H1 (cell line): ENCODE measurements at regions not wholly inside any gene's neighbourhood (a gene's known extent, or its start where the extent isn't known, plus 50 kb on each side); places are given as distances from the start of the nearest gene placed in this dataset.

Source experiments
- CTCF ChIA-PET: fragments of 300-600 bp; sonication (Branson Sonifier 250); formaldehyde crosslinking; loops from one replicate; lab custom pipeline; 2021; ENCODE audit not compliant: partially characterized antibody; lab: Charles Lee
- POLR2A ChIA-PET: fragments of 300-600 bp; sonication (Branson Sonifier 250); formaldehyde crosslinking; loops from one replicate; lab custom pipeline; 2021; ENCODE audit warnings: inconsistent platforms; ENCODE audit not compliant: partially characterized antibody; lab: Charles Lee
- DNase-seq, 2 experiments: peaks; one replicate each; pipeline versions ENCODE4 v3.0.0 to v3.0.0-alpha.2; 2010 to 2022; ENCODE audit warnings: low spot score in 2 of 2, low read depth in 1 of 2, mixed read lengths in 1 of 2
- FAIRE-seq: peaks from 2 replicates; lab custom pipeline; 2011; peaks lifted over from hg19 to GRCh38; lab: Jason Lieb, UNC
- H2AFZ ChIP-seq: 2 replicates; pipeline ENCODE4 v1.8.1; 2012; ENCODE audit warnings: low read length, inconsistent platforms
- H2AK5ac ChIP-seq: 2 replicates; pipeline ENCODE4 v1.6.1; 2013; ENCODE audit warnings: low read depth, low read length
- H2BK120ac ChIP-seq: replicated peaks from 2 replicates; pipeline ENCODE3; 2013; ENCODE audit warnings: low read depth, low read length, inconsistent platforms
- H2BK12ac ChIP-seq: 2 replicates; pipeline ENCODE4 v1.6.1; 2013; ENCODE audit warnings: low read depth, low read length
- H2BK15ac ChIP-seq: 2 replicates; pipeline ENCODE4 v1.6.1; 2013; ENCODE audit warnings: low read length
- H2BK20ac ChIP-seq: 2 replicates; pipeline ENCODE4 v1.6.1; 2013; ENCODE audit warnings: low read length
- H2BK5ac ChIP-seq: 2 replicates; pipeline ENCODE4 v1.6.1; 2013; ENCODE audit warnings: low read depth, low read length
- H3K14ac ChIP-seq: 2 replicates; pipeline ENCODE4 v1.6.1; 2013; ENCODE audit warnings: inconsistent platforms; ENCODE audit not compliant: insufficient read length
- H3K18ac ChIP-seq: 2 replicates; pipeline ENCODE4 v1.6.1; 2013; ENCODE audit warnings: low read length; ENCODE audit errors: extremely low read depth
- H3K23ac ChIP-seq: 2 replicates; pipeline ENCODE4 v1.6.1; 2013; ENCODE audit warnings: inconsistent platforms; ENCODE audit not compliant: insufficient read length
- H3K23me2 ChIP-seq: 2 replicates; pipeline ENCODE4 v1.6.1; 2013; ENCODE audit warnings: low read depth, low read length
- H3K27ac ChIP-seq: 2 replicates; pipeline ENCODE4 v1.6.1; 2011; ENCODE audit warnings: low read depth, low read length, inconsistent platforms
- H3K27me3 ChIP-seq, 4 experiments: replicated peaks in 1 of 4; 1 replicate in 1 of 4; 2 replicates in 3 of 4; pipeline versions ENCODE4 v1.6.1 to v1.8.1; 2011 to 2013; ENCODE audit warnings: low read length in 3 of 4, mild to moderate bottlenecking in 3 of 4, inconsistent platforms in 2 of 4, mixed read lengths in 2 of 4, moderate library complexity in 1 of 4; ENCODE audit not compliant: control insufficient read depth in 3 of 4, insufficient read depth in 3 of 4; ENCODE audit errors: extremely low read depth in 1 of 4
- H3K36me3 ChIP-seq, 4 experiments: 2 replicates each; pipeline versions ENCODE4 v1.6.1 to v1.8.1; 2011 to 2013; ENCODE audit warnings: mild to moderate bottlenecking in 4 of 4, low read length in 3 of 4, moderate library complexity in 2 of 4, control low read depth in 1 of 4, inconsistent platforms in 1 of 4; ENCODE audit not compliant: insufficient read depth in 4 of 4, control insufficient read depth in 2 of 4
- H3K4ac ChIP-seq: replicated peaks from 2 replicates; pipeline ENCODE3; 2013; ENCODE audit warnings: low read length, low read depth, mixed read lengths, inconsistent platforms; ENCODE audit not compliant: insufficient read length
- H3K4me1 ChIP-seq, 4 experiments: replicated peaks in 1 of 4; 1 replicate in 1 of 4; 2 replicates in 3 of 4; pipeline versions ENCODE4 v1.6.1 to v1.8.1; 2011 to 2013; ENCODE audit warnings: low read length in 3 of 4, inconsistent platforms in 2 of 4, mixed read lengths in 1 of 4; ENCODE audit not compliant: insufficient read depth in 4 of 4, control insufficient read depth in 3 of 4
- H3K4me2 ChIP-seq, 2 experiments: 2 replicates each; pipeline versions ENCODE4 v1.6.1 to v1.8.1; 2011 to 2013; ENCODE audit warnings: low read depth in 2 of 2, low read length in 2 of 2, control low read depth in 1 of 2, inconsistent platforms in 1 of 2, mild to moderate bottlenecking in 1 of 2; ENCODE audit not compliant: insufficient read depth in 1 of 2
- H3K4me3 ChIP-seq, 4 experiments: fragments of 200-600, 300-600 bp in 1 of 4; sonication (generic), shearing (Covaris generic), sonication (Bioruptor Twin) in 1 of 4; 2 replicates each; pipeline versions ENCODE4 v1.5.1 to v1.8.1; 2011 to 2016; ENCODE audit warnings: low read length in 4 of 4, low read depth in 3 of 4, control low read depth in 2 of 4, inconsistent platforms in 2 of 4, mild to moderate bottlenecking in 2 of 4, mixed read lengths in 1 of 4, moderate library complexity in 1 of 4; ENCODE audit not compliant: insufficient read depth in 2 of 4; ENCODE audit errors: extremely low read depth in 1 of 4
- H3K56ac ChIP-seq: replicated peaks from 2 replicates; pipeline ENCODE3; 2013; ENCODE audit warnings: low read depth, mild to moderate bottlenecking, mixed read lengths, low read length, inconsistent platforms; ENCODE audit not compliant: insufficient read length
- H3K79me1 ChIP-seq: 2 replicates; pipeline ENCODE4 v1.6.1; 2013; ENCODE audit warnings: low read depth, low read length, control low read depth
- H3K79me2 ChIP-seq, 2 experiments: 2 replicates each; pipeline versions ENCODE4 v1.6.1 to v1.8.1; 2012 to 2013; ENCODE audit warnings: low read length in 2 of 2, mild to moderate bottlenecking in 2 of 2, inconsistent platforms in 1 of 2; ENCODE audit not compliant: insufficient read depth in 2 of 2, control insufficient read depth in 1 of 2
- H3K9ac ChIP-seq, 4 experiments: replicated peaks in 1 of 4; 1 replicate in 1 of 4; 2 replicates in 3 of 4; pipeline versions ENCODE4 v1.6.1 to v1.8.1; 2011 to 2013; ENCODE audit warnings: low read depth in 3 of 4, low read length in 3 of 4, control low read depth in 2 of 4, mild to moderate bottlenecking in 2 of 4, moderate library complexity in 2 of 4, inconsistent platforms in 1 of 4; ENCODE audit errors: extremely low read depth in 1 of 4
- H3K9me3 ChIP-seq, 2 experiments: 2 replicates each; pipeline versions ENCODE4 v1.6.1 to v1.8.1; 2012 to 2013; ENCODE audit warnings: mild to moderate bottlenecking in 2 of 2, moderate library complexity in 2 of 2, control low read depth in 1 of 2, inconsistent platforms in 1 of 2, low read depth in 1 of 2, low read length in 1 of 2, mixed read lengths in 1 of 2; ENCODE audit not compliant: insufficient read depth in 2 of 2
- H4K20me1 ChIP-seq, 2 experiments: replicated peaks in 1 of 2; 2 replicates each; pipeline versions ENCODE3 to v1.8.1; 2011 to 2013; ENCODE audit warnings: inconsistent platforms in 2 of 2, low read length in 2 of 2, mild to moderate bottlenecking in 1 of 2; ENCODE audit not compliant: insufficient read depth in 2 of 2, control insufficient read depth in 1 of 2
- H4K5ac ChIP-seq: 2 replicates; pipeline ENCODE4 v1.6.1; 2013; ENCODE audit warnings: low read length, low read depth, mixed read lengths, inconsistent platforms; ENCODE audit not compliant: insufficient read length
- H4K8ac ChIP-seq: 2 replicates; pipeline ENCODE4 v1.8.0; 2013; ENCODE audit warnings: mild to moderate bottlenecking, moderate library complexity, low read length, inconsistent platforms; ENCODE audit not compliant: insufficient read depth; ENCODE audit errors: extremely low read depth
- H4K91ac ChIP-seq: replicated peaks from 2 replicates; pipeline ENCODE3; 2013; ENCODE audit warnings: low read length, mixed read lengths, inconsistent platforms; ENCODE audit not compliant: insufficient read length
- E2F6 ChIP-seq: IDR thresholded peaks from 2 replicates; pipeline ENCODE4 v1.6.1; 2012; ENCODE audit warnings: inconsistent platforms
- KDM5A ChIP-seq: fragments of 200-600 bp; IDR thresholded peaks from 2 replicates; pipeline ENCODE4 v1.7.1; 2012; ENCODE audit warnings: mild to moderate bottlenecking, low read length, inconsistent platforms, mixed read lengths
- SAP30 ChIP-seq: fragments of 300-600 bp; sonication (generic); IDR thresholded peaks from 2 replicates; pipeline ENCODE4 v1.7.1; 2012; ENCODE audit warnings: low read length, moderate library complexity, mild to moderate bottlenecking, inconsistent platforms; ENCODE audit not compliant: insufficient read depth, insufficient replicate concordance
- TEAD4 ChIP-seq: IDR thresholded peaks from 2 replicates; pipeline ENCODE4 v1.6.1; 2012; ENCODE audit warnings: low read depth, low read length, inconsistent platforms, mixed read lengths

- no peak for TF ChIP-seq KDM5A
Observed at GRCh38 chr12:13691598-13691997, 289.8 kb downstream of the GRIN2B start (continued).

- Histone ChIP-seq H4K5ac (no peak overlapping the region), H3K79me1 (no peaks in the 10 kb centered on the region), H3K79me2 (no peaks in the 10 kb centered on the region), H3K4me3 (no peak overlapping the region)
- CTCF ChIA-PET: no interaction called here
- TF ChIP-seq E2F6 (no peak), KDM5A (no peak), TEAD4 (no peak), SAP30 (no peak)
- TF ChIP-seq, all 59 proteins: peak for 0
- H3K36me3 ChIP-seq: no peaks in the 10 kb centered on the region
- POLR2A ChIA-PET: no interaction called here
- peaks cover 2% of the 10 kb centered on the region; the same call in 1 of the 2 replicates for H3K23me2 ChIP-seq
- H2BK120ac ChIP-seq: no peak overlapping the region
- H3K27me3 ChIP-seq: no peaks in the 10 kb centered on the region; a peak in 1 of 7 replicates
- no peak overlapping the region for H3K4me2 ChIP-seq
- no peaks in the 10 kb centered on the region for H3K9me3 ChIP-seq
- H3K27ac ChIP-seq: no peak overlapping the region
- H3K56ac ChIP-seq: no peak overlapping the region
- H4K91ac ChIP-seq: no peak overlapping the region
- no peak overlapping the region for H2BK12ac ChIP-seq
- no peak overlapping the region for H3K23ac ChIP-seq
- H2BK20ac ChIP-seq: no peak overlapping the region
- no peak overlapping the region for H4K8ac ChIP-seq
- no peaks in the 10 kb centered on the region for H3K4me1 ChIP-seq
- no peaks in the 10 kb centered on the region for H4K20me1 ChIP-seq
- no peak overlapping the region for H3K14ac ChIP-seq
- H2AFZ ChIP-seq: no peak overlapping the region
- H3K9ac ChIP-seq: no peak overlapping the region
- DNase-seq (no peak), FAIRE-seq (no peak)
- no peak overlapping the region for H3K4ac ChIP-seq
- no peak overlapping the region for H2BK5ac ChIP-seq
- H2BK15ac ChIP-seq: no peak overlapping the region
- no peak overlapping the region for H2AK5ac ChIP-seq
- no peak overlapping the region for H3K18ac ChIP-seq
Observed at GRCh38 chr12:13687633-13688032, 293.8 kb downstream of the GRIN2B start.
